ENCODE measurements at regions not wholly inside any gene's neighbourhood (a gene's known extent, or its start where the extent isn't known, plus 50 kb on each side); places are given as distances from the start of the nearest gene placed in this dataset.

- no peaks in the 10 kb centered on the region for H3K27me3 ChIP-seq
- no peak overlapping the region for H3K9ac ChIP-seq (ENCODE audit: low read depth in 2 of 2, low read length in 2 of 2)
- H3K36me3 ChIP-seq = no peaks in the 10 kb centered on the region
- no peak overlapping the region for H3K27ac ChIP-seq
- TF ChIP-seq, protein P1, sequence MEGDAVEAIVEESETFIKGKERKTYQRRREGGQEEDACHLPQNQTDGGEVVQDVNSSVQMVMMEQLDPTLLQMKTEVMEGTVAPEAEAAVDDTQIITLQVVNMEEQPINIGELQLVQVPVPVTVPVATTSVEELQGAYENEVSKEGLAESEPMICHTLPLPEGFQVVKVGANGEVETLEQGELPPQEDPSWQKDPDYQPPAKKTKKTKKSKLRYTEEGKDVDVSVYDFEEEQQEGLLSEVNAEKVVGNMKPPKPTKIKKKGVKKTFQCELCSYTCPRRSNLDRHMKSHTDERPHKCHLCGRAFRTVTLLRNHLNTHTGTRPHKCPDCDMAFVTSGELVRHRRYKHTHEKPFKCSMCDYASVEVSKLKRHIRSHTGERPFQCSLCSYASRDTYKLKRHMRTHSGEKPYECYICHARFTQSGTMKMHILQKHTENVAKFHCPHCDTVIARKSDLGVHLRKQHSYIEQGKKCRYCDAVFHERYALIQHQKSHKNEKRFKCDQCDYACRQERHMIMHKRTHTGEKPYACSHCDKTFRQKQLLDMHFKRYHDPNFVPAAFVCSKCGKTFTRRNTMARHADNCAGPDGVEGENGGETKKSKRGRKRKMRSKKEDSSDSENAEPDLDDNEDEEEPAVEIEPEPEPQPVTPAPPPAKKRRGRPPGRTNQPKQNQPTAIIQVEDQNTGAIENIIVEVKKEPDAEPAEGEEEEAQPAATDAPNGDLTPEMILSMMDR (IDR thresholded peaks at IDR 0.05) = no peak
- H3K4me1 ChIP-seq = no peaks in the 10 kb centered on the region
- intact Hi-C loops (cut with DNase I) = no loop called here
- no peaks in the 10 kb centered on the region for H3K9me3 ChIP-seq
- no peak overlapping the region for H3K4me3 ChIP-seq
- no peak for DNase-seq
These were observed 69.7 kb upstream of the SPAG17 start for GRCh38 chr1:118254491-118255425.

DNA sequence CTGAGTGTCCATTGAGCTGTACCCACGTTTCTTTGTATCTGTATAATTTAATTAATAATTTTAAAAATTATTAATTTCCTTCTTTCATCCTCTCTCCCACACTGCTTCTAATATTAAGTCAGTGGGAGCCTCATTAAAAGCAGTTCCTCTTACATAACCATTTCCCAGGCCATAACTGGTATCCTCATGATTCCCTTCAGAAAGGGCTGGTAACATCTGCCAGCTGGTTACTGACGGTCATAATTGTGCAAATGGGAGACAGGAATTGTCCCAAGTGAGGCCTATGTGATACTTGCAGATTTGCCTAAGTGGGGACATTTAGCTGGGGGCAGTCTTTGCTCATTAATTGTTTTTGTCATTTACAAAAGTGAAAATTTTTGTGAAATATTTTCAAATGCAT, 69.0 kb upstream of the SPAG17 start:
- TF ChIP-seq, protein P1 (IDR thresholded peaks at IDR 0.05) = no peak
- intact Hi-C loops (cut with DNase I) = no loop called here
- Histone ChIP-seq H3K27ac (no peak overlapping the region), H3K9ac (ENCODE audit: low read depth in 2 of 2, low read length in 2 of 2) (no peak overlapping the region), H3K4me1 (no peaks in the 10 kb centered on the region), H3K27me3 (no peaks in the 10 kb centered on the region), H3K36me3 (no peaks in the 10 kb centered on the region), H3K4me3 (no peak overlapping the region), H3K9me3 (no peaks in the 10 kb centered on the region)
- DNase-seq = no peak

GRCh38 chr1:118253053-118253915, 68.3 kb upstream of the SPAG17 start:
- no peaks in the 10 kb centered on the region for H3K27me3 ChIP-seq
- no peaks in the 10 kb centered on the region for H3K36me3 ChIP-seq
- no peak for DNase-seq
- no peak overlapping the region for H3K9ac ChIP-seq (ENCODE audit: low read depth in 2 of 2, low read length in 2 of 2)
- H3K4me3 ChIP-seq = no peak overlapping the region
- intact Hi-C loops (cut with DNase I) = no loop called here
- TF ChIP-seq, protein P1 (IDR thresholded peaks at IDR 0.05) = no peak
- no peak overlapping the region for H3K27ac ChIP-seq
- no peaks in the 10 kb centered on the region for H3K9me3 ChIP-seq
- no peaks in the 10 kb centered on the region for H3K4me1 ChIP-seq

GRCh38 chr1:118252624-118253023, 67.6 kb upstream of the SPAG17 start:
- no peaks in the 10 kb centered on the region for H3K27me3 ChIP-seq
- no peak overlapping the region for H3K4me3 ChIP-seq
- no peaks in the 10 kb centered on the region for H3K9me3 ChIP-seq
- no peak overlapping the region for H3K27ac ChIP-seq
- no peak overlapping the region for H3K9ac ChIP-seq (ENCODE audit: low read depth in 2 of 2, low read length in 2 of 2)
- intact Hi-C loops (cut with DNase I) = no loop called here
- TF ChIP-seq, protein P1 (IDR thresholded peaks at IDR 0.05) = no peak
- no peak for DNase-seq
- H3K4me1 ChIP-seq = no peaks in the 10 kb centered on the region
- no peaks in the 10 kb centered on the region for H3K36me3 ChIP-seq

GRCh38 chr1:118250232-118250631, 65.2 kb upstream of the SPAG17 start:
- no peaks in the 10 kb centered on the region for H3K36me3 ChIP-seq
- no peak overlapping the region for H3K4me3 ChIP-seq
- H3K9me3 ChIP-seq = no peaks in the 10 kb centered on the region
- intact Hi-C loops (cut with DNase I) = no loop called here
- no peak for DNase-seq
- no peak overlapping the region for H3K27ac ChIP-seq
- H3K4me1 ChIP-seq = no peaks in the 10 kb centered on the region
- TF ChIP-seq, protein P1 (IDR thresholded peaks at IDR 0.05) = no peak
- no peaks in the 10 kb centered on the region for H3K27me3 ChIP-seq
- H3K9ac ChIP-seq (ENCODE audit: low read depth in 2 of 2, low read length in 2 of 2) = no peak overlapping the region
